Body of pancreas (tissue), 4 donors: ENCODE measurements at regions not wholly inside any gene's neighbourhood (a gene's known extent, or its start where the extent isn't known, plus 50 kb on each side); places are given as distances from the start of the nearest gene placed in this dataset.

Experiments used
- POLR2A ChIP-seq, 3 donors: fragments of 450-650 bp; IDR thresholded peaks; one replicate each; pipeline ENCODE4 v1.6.1; 2016; ENCODE audit warnings: antibody characterized with exemption in 3 of 3, mild to moderate bottlenecking in 2 of 3
- TF ChIP-seq, protein P1 (sequence below), 7 experiments: fragments of 450-650 bp in 4 of 7; fragments of 200-600 bp in 3 of 7; sonication (generic) in 3 of 7; IDR thresholded peaks; one replicate each; pipeline ENCODE4 v1.5.1; 2016 to 2019; ENCODE audit warnings: antibody characterized with exemption in 7 of 7

DNA sequence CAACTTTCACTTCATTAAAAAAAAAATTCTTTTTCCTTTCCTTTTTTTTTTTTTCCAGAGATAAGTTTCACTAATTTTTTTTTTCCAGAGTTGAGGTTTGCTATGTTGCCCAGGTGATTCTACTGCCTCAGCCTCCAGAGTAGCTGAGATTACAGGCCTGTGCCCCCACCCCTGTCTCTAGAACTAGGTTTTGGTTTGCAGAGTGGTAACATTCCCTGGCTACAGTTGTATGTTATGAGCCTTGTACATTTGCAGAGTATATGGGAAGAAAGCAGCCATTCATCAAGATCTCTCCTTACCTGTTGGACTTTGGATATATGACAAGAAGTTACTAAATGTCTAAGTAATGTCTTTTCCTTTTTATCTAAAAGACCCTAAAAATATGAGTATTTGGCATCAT, 298.4 kb downstream of the MYCN start:
- TF ChIP-seq, protein P1, sequence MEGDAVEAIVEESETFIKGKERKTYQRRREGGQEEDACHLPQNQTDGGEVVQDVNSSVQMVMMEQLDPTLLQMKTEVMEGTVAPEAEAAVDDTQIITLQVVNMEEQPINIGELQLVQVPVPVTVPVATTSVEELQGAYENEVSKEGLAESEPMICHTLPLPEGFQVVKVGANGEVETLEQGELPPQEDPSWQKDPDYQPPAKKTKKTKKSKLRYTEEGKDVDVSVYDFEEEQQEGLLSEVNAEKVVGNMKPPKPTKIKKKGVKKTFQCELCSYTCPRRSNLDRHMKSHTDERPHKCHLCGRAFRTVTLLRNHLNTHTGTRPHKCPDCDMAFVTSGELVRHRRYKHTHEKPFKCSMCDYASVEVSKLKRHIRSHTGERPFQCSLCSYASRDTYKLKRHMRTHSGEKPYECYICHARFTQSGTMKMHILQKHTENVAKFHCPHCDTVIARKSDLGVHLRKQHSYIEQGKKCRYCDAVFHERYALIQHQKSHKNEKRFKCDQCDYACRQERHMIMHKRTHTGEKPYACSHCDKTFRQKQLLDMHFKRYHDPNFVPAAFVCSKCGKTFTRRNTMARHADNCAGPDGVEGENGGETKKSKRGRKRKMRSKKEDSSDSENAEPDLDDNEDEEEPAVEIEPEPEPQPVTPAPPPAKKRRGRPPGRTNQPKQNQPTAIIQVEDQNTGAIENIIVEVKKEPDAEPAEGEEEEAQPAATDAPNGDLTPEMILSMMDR (IDR thresholded peaks at IDR 0.05), result no peak
- no peak for TF ChIP-seq POLR2A (IDR thresholded peaks at IDR 0.05)
